ENCODE measurements at regions not wholly inside any gene's neighbourhood (a gene's known extent, or its start where the extent isn't known, plus 50 kb on each side); places are given as distances from the start of the nearest gene placed in this dataset.
"Not testable (repeated sequence)": the region's sequence is repeated elsewhere in the genome, so short reads cannot be mapped to it uniquely, and the experiment has no call there.

DNA sequence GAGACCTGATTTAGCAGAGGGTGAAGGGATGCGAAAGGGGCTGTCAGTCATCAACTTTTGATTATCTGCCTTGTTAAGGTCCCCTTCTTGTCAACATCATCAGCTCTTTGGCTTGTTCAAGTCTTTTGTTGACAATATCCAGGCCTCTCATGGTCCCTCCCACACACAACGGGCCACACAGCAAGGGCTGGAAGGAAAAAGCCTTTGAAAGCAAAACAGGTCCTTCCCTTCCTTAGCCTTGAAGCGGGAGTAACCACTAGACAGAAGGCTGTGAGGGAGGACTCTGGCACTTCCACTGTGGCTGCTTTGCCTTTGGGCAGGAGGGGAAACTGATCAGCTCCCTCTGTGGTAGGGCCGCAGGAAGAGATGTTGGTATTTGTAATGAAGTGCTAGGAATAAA lies 63.8 kb downstream of the HOXC4 start:
- TF ChIP-seq EZH2 (IDR thresholded peaks at IDR 0.05); POLR2AphosphoS5 (IDR thresholded peaks at IDR 0.05; ENCODE audit: borderline replicate concordance, low read depth, low read length): not testable (repeated sequence)

Measured in SK-N-MC (cell line).